Nephron progenitor cell (in vitro differentiated cells): ENCODE measurements at regions not wholly inside any gene's neighbourhood (a gene's known extent, or its start where the extent isn't known, plus 50 kb on each side); places are given as distances from the start of the nearest gene placed in this dataset.

Experiments
- DNase-seq: peaks from one replicate; pipeline ENCODE4 v3.0.0; 2021
- H3K27ac Mint-ChIP-seq: 2 replicates; pipeline ENCODE4 v1.8.0; 2021; ENCODE audit warnings: mild to moderate bottlenecking, moderate library complexity, mixed read lengths
- H3K27me3 Mint-ChIP-seq: 2 replicates; pipeline ENCODE4 v1.8.0; 2021; ENCODE audit warnings: mild to moderate bottlenecking, low read depth, mixed read lengths; ENCODE audit not compliant: poor library complexity
- H3K36me3 Mint-ChIP-seq: 2 replicates; pipeline ENCODE4 v1.8.0; 2021; ENCODE audit warnings: low read depth, mixed read lengths
- H3K4me1 Mint-ChIP-seq: 2 replicates; pipeline ENCODE4 v1.8.0; 2021; ENCODE audit warnings: mixed read lengths
- H3K4me3 Mint-ChIP-seq: 2 replicates; pipeline ENCODE4 v1.8.0; 2021; ENCODE audit warnings: mild to moderate bottlenecking, moderate library complexity, mixed read lengths
- H3K9me3 Mint-ChIP-seq: 2 replicates; pipeline ENCODE4 v1.8.0; 2021; ENCODE audit warnings: mild to moderate bottlenecking, moderate library complexity, mixed read lengths
- CTCF ChIP-seq: fragments of 200-600 bp; sonication (generic); IDR thresholded peaks from 2 replicates; pipeline ENCODE4 v1.5.0; 2021; ENCODE audit warnings: antibody characterized with exemption

GRCh38 chr4:134952775-134953174 is 751.2 kb upstream of the PABPC4L start:
- Mint-ChIP-seq H3K27ac (no peak overlapping the region), H3K9me3 (no peaks in the 10 kb centered on the region), H3K4me3 (no peak overlapping the region), H3K4me1 (no peaks in the 10 kb centered on the region), H3K36me3 (no peaks in the 10 kb centered on the region), H3K27me3 (no peaks in the 10 kb centered on the region)
- TF ChIP-seq CTCF: no peak
- no peak for DNase-seq

GRCh38 chr4:134952305-134952704 is 750.7 kb upstream of the PABPC4L start:
- Mint-ChIP-seq H3K27me3 (no peaks in the 10 kb centered on the region), H3K9me3 (no peaks in the 10 kb centered on the region), H3K27ac (no peak overlapping the region), H3K4me1 (no peaks in the 10 kb centered on the region), H3K4me3 (no peak overlapping the region), H3K36me3 (no peaks in the 10 kb centered on the region)
- no peak for DNase-seq
- TF ChIP-seq CTCF: no peak

- no peaks in the 10 kb centered on the region for H3K4me1 Mint-ChIP-seq
- no peak overlapping the region for H3K4me3 Mint-ChIP-seq
- DNase-seq: no peak
- H3K27me3 Mint-ChIP-seq: no peaks in the 10 kb centered on the region
- H3K9me3 Mint-ChIP-seq: no peaks in the 10 kb centered on the region
- no peak overlapping the region for H3K27ac Mint-ChIP-seq
- H3K36me3 Mint-ChIP-seq: no peaks in the 10 kb centered on the region
- TF ChIP-seq CTCF: no peak
Measured at GRCh38 chr4:134948110-134948642, 746.6 kb upstream of the PABPC4L start.

GRCh38 chr4:134944115-134944514 is 742.5 kb upstream of the PABPC4L start:
- TF ChIP-seq CTCF: no peak
- H3K4me1 Mint-ChIP-seq: no peaks in the 10 kb centered on the region
- no peak overlapping the region for H3K4me3 Mint-ChIP-seq
- no peaks in the 10 kb centered on the region for H3K9me3 Mint-ChIP-seq
- H3K36me3 Mint-ChIP-seq: no peaks in the 10 kb centered on the region
- no peak overlapping the region for H3K27ac Mint-ChIP-seq
- H3K27me3 Mint-ChIP-seq: no peaks in the 10 kb centered on the region
- DNase-seq: no peak

GRCh38 chr4:134936014-134936413 is 734.4 kb upstream of the PABPC4L start:
- no peak overlapping the region for H3K4me3 Mint-ChIP-seq
- H3K27me3 Mint-ChIP-seq: no peaks in the 10 kb centered on the region
- DNase-seq: no peak
- H3K27ac Mint-ChIP-seq: no peak overlapping the region
- no peaks in the 10 kb centered on the region for H3K36me3 Mint-ChIP-seq
- no peaks in the 10 kb centered on the region for H3K9me3 Mint-ChIP-seq
- TF ChIP-seq CTCF: no peak
- H3K4me1 Mint-ChIP-seq: no peaks in the 10 kb centered on the region

GRCh38 chr4:134935320-134935719 is 733.7 kb upstream of the PABPC4L start:
- DNase-seq: peak; percentile 24
- peak; percentile 46 for TF ChIP-seq CTCF
- Mint-ChIP-seq H3K4me3 (no peak overlapping the region), H3K27me3 (no peaks in the 10 kb centered on the region), H3K36me3 (no peaks in the 10 kb centered on the region), H3K9me3 (no peaks in the 10 kb centered on the region), H3K27ac (no peak overlapping the region), H3K4me1 (no peaks in the 10 kb centered on the region)
